GM12878 (cell line): ENCODE measurements at regions not wholly inside any gene's neighbourhood (a gene's known extent, or its start where the extent isn't known, plus 50 kb on each side); places are given as distances from the start of the nearest gene placed in this dataset.

ENCODE experiments used
- ATAC-seq: fragments of 200-7000 bp; cut with Tn5 transposase; 3 replicates; pipeline ENCODE4 v1.9.1; 2020; ENCODE audit warnings: mild to moderate bottlenecking, moderate library complexity
- BruUV-seq: library from RNA; stranded (reverse); fragments of 400-500 nt; replicated peaks from 2 replicates; lab custom pipeline; 2021; lab: Mats Ljungman, UMichigan
- CTCF ChIA-PET: fragments of 300-600 bp; sonication (Branson Sonifier 250); formaldehyde crosslinking; extraction: SDS; loops from one replicate; lab custom pipeline; 2021; ENCODE audit warnings: inconsistent platforms; lab: Yijun Ruan, JAX
- POLR2A ChIA-PET: fragments of 350-600 bp; formaldehyde crosslinking; extraction: SDS; loops from one replicate; lab custom pipeline; 2021; ENCODE audit warnings: inconsistent platforms; lab: Charles Lee
- RAD21 ChIA-PET: fragments of 300-600 bp; sonication (Branson Sonifier 250); formaldehyde crosslinking; loops from one replicate; lab custom pipeline; 2023; ENCODE audit warnings: antibody characterized with exemption; ENCODE audit not compliant: unreplicated experiment; lab: Charles Lee
- SMC1A ChIA-PET: fragments of 300-600 bp; sonication (Branson Sonifier 250); formaldehyde crosslinking; loops from one replicate; lab custom pipeline; 2023; ENCODE audit not compliant: unreplicated experiment, uncharacterized antibody; lab: Charles Lee
- DNase-seq: peaks from one replicate; pipeline ENCODE4 v3.0.0-alpha.2; 2011; ENCODE audit warnings: low read depth, low spot score
- FAIRE-seq: peaks from 3 replicates; lab custom pipeline; 2011; peaks lifted over from hg19 to GRCh38; lab: Jason Lieb, UNC
- H2AFZ ChIP-seq: 2 replicates; pipeline ENCODE4 v1.6.0; 2011; ENCODE audit warnings: low read depth, low read length, control low read depth; ENCODE audit not compliant: control insufficient read depth
- H3K27ac ChIP-seq: 2 replicates; pipeline ENCODE4 v1.5.1; 2011; ENCODE audit warnings: control low read depth; ENCODE audit not compliant: control insufficient read depth, insufficient read depth
- H3K27me3 ChIP-seq, 2 experiments: replicated peaks in 1 of 2; 2 replicates each; pipeline versions ENCODE4 v1.6.0 to v1.6.1; 2011; ENCODE audit warnings: low read length in 1 of 2; ENCODE audit not compliant: control insufficient read depth in 2 of 2, insufficient read depth in 2 of 2
- H3K36me3 ChIP-seq, 2 experiments: 2 replicates each; pipeline ENCODE4 v1.5.1; 2011; ENCODE audit warnings: low read length in 1 of 2; ENCODE audit not compliant: control insufficient read depth in 2 of 2, insufficient read depth in 2 of 2
- H3K4me1 ChIP-seq: 2 replicates; pipeline ENCODE4 v1.6.1; 2011; ENCODE audit warnings: mild to moderate bottlenecking, low read length, moderate library complexity, mixed read lengths; ENCODE audit not compliant: control insufficient read depth, insufficient read depth
- H3K4me2 ChIP-seq: 2 replicates; pipeline ENCODE4 v1.6.0; 2011; ENCODE audit warnings: control low read depth; ENCODE audit not compliant: control insufficient read depth, insufficient read depth
- H3K4me3 ChIP-seq: fragments of 200-600 bp; sonication (generic); 2 replicates; pipeline ENCODE4 v1.5.1; 2016
- H3K79me2 ChIP-seq: 2 replicates; pipeline ENCODE4 v1.6.0; 2011; ENCODE audit warnings: low read length; ENCODE audit not compliant: control insufficient read depth, insufficient read depth
- H3K9ac ChIP-seq: 2 replicates; pipeline ENCODE4 v1.8.0; 2011; ENCODE audit warnings: low read length, control low read depth, mixed read lengths; ENCODE audit not compliant: control insufficient read depth, insufficient read depth
- H3K9me3 ChIP-seq: replicated peaks from 3 replicates; pipeline ENCODE4 v1.5.1; 2011; ENCODE audit warnings: mild to moderate bottlenecking, low read length; ENCODE audit not compliant: control insufficient read depth, insufficient read depth
- H4K20me1 ChIP-seq: 2 replicates; pipeline ENCODE4 v1.6.0; 2011; ENCODE audit not compliant: control insufficient read depth, insufficient read depth
- ASH2L ChIP-seq: fragments of 300-600, 200-600 bp; sonication (generic); IDR thresholded peaks from 2 replicates; pipeline ENCODE4 v1.6.1; 2017; ENCODE audit warnings: low read depth, mild to moderate bottlenecking, borderline replicate concordance
- BACH1 ChIP-seq: fragments of 450-650 bp; IDR thresholded peaks from 2 replicates; pipeline ENCODE4 v1.6.1; 2017; ENCODE audit warnings: mild to moderate bottlenecking, borderline replicate concordance
- BMI1 ChIP-seq: fragments of 450-650 bp; IDR thresholded peaks from 2 replicates; pipeline ENCODE4 v1.6.1; 2016; ENCODE audit warnings: mild to moderate bottlenecking, moderate library complexity, borderline replicate concordance
- CBX5 ChIP-seq: sonication (generic); IDR thresholded peaks from 2 replicates; pipeline ENCODE4 v1.6.1; 2016; ENCODE audit warnings: low read depth, moderate library complexity, mild to moderate bottlenecking, inconsistent platforms
- CHD2 ChIP-seq: IDR thresholded peaks from 2 replicates; pipeline ENCODE4 v1.6.1; 2011; ENCODE audit warnings: low read depth, low read length, improper control_type of control experiment, borderline replicate concordance
- USF2 ChIP-seq: IDR thresholded peaks from 2 replicates; pipeline ENCODE4 v1.6.1; 2011; ENCODE audit warnings: low read depth, low read length, improper control_type of control experiment, borderline replicate concordance
- WGBS: methylation state at CpG from one replicate; pipeline ENCODE4 v1.1.6; 2016; ENCODE audit warnings: low lambda C conversion rate; ENCODE audit not compliant: insufficient replicate concordance, insufficient coverage; ENCODE audit errors: missing lambda C conversion rate; 5-methylcytosine and 5-hydroxymethylcytosine counted together
- in situ Hi-C: fragments of 300-500 bp; cut with MboI; formaldehyde crosslinking; loops from 9 replicates; pipeline ENCODE4 v1.14.3; 2018; ENCODE audit warnings: mixed read lengths
- intact Hi-C: fragments of 100-400 bp; cut with micrococcal nuclease; formaldehyde crosslinking; loops from one replicate; pipeline ENCODE4 v1.14.2; 2022; ENCODE audit not compliant: unreplicated experiment
- TF ChIP-seq, protein P1 (sequence below): IDR thresholded peaks from 2 replicates; pipeline ENCODE4 v1.6.1; 2011; ENCODE audit warnings: low read depth, mild to moderate bottlenecking, low read length, moderate library complexity, borderline replicate concordance; ENCODE audit errors: extremely low read depth

GRCh38 chr2:147554521-147555107 lies 290.2 kb upstream of the ACVR2A start:
- H3K9me3 ChIP-seq = no peaks in the 10 kb centered on the region; the same call in 2 of the 3 replicates
- CTCF ChIA-PET = no interaction called here
- intact Hi-C loops = no loop called here
- no peaks in the 10 kb centered on the region for H3K27me3 ChIP-seq
- H4K20me1 ChIP-seq = no peaks in the 10 kb centered on the region
- H2AFZ ChIP-seq = no peak overlapping the region
- 83% methylated on average over 5 of the region's 5 CpGs for WGBS
- H3K79me2 ChIP-seq = no peaks in the 10 kb centered on the region
- BruUV-seq = no TSS peak
- no peaks in the 10 kb centered on the region for H3K36me3 ChIP-seq
- no peaks in the 10 kb centered on the region for H3K4me1 ChIP-seq
- POLR2A ChIA-PET = no interaction called here
- RAD21 ChIA-PET = no interaction called here
- ATAC-seq = no peak
- no peak overlapping the region for H3K4me2 ChIP-seq
- H3K27ac ChIP-seq = no peak overlapping the region
- H3K9ac ChIP-seq = no peak overlapping the region
- DNase-seq = no peak
- in situ Hi-C loops = no loop called here
- SMC1A ChIA-PET = no interaction called here
- no peak overlapping the region for H3K4me3 ChIP-seq
- FAIRE-seq = no peak
- TF ChIP-seq BACH1 (no peak), CHD2 (no peak), BMI1 (no peak), USF2 (no peak), ASH2L (no peak), CBX5 (no peak)
- TF ChIP-seq, protein P1, sequence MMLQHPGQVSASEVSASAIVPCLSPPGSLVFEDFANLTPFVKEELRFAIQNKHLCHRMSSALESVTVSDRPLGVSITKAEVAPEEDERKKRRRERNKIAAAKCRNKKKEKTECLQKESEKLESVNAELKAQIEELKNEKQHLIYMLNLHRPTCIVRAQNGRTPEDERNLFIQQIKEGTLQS = no peak
